Brain microvascular endothelial cell (primary cell): ENCODE measurements at regions not wholly inside any gene's neighbourhood (a gene's known extent, or its start where the extent isn't known, plus 50 kb on each side); places are given as distances from the start of the nearest gene placed in this dataset.

Experiments
- DNase-seq: peaks from one replicate; pipeline ENCODE4 v3.0.0-alpha.2; 2020
- H3K27ac ChIP-seq: fragments of 250-450 bp; sonication (Bioruptor Pico); 2 replicates; pipeline ENCODE4 v1.5.1; 2020; ENCODE audit warnings: mild to moderate bottlenecking, moderate library complexity
- H3K27me3 ChIP-seq: fragments of 250-450 bp; sonication (Bioruptor Pico); replicated peaks from 2 replicates; pipeline ENCODE4 v1.5.1; 2020; ENCODE audit warnings: mild to moderate bottlenecking
- H3K36me3 ChIP-seq: fragments of 250-450 bp; sonication (Bioruptor Pico); replicated peaks from 2 replicates; pipeline ENCODE4 v1.5.1; 2020; ENCODE audit warnings: mild to moderate bottlenecking
- H3K4me3 ChIP-seq: 2 replicates; pipeline ENCODE4 v1.5.1; 2011; ENCODE audit warnings: low read depth, mild to moderate bottlenecking, control low read depth, low read length, moderate library complexity
- CTCF ChIP-seq: IDR thresholded peaks from 2 replicates; pipeline ENCODE4 v1.5.1; 2011; ENCODE audit warnings: low read depth, mild to moderate bottlenecking, moderate library complexity, low read length, control low read depth, inconsistent platforms; ENCODE audit errors: missing control alignments
- in situ Hi-C: cut with HindIII; loops from 2 replicates; pipeline ENCODE4 v1.10.0; 2017; ENCODE audit warnings: low sequenced_read_pairs, low pct_ligation_motif_present

- no peaks in the 10 kb centered on the region for H3K36me3 ChIP-seq
- no peak overlapping the region for H3K4me3 ChIP-seq
- no peak for TF ChIP-seq CTCF
- no peak overlapping the region for H3K27ac ChIP-seq
- H3K27me3 ChIP-seq, result no peaks in the 10 kb centered on the region
- no peak for DNase-seq
- in situ Hi-C loops, result no loop called here
Observed at GRCh38 chr6:106910999-106911949, 63.3 kb downstream of the CD24 start.

GRCh38 chr6:106908386-106908840, 66.1 kb downstream of the CD24 start:
- Histone ChIP-seq H3K27ac (no peak overlapping the region), H3K36me3 (no peaks in the 10 kb centered on the region), H3K27me3 (no peaks in the 10 kb centered on the region), H3K4me3 (no peak overlapping the region)
- TF ChIP-seq CTCF, result no peak
- DNase-seq, result no peak
- in situ Hi-C loops, result no loop called here

- DNase-seq, result no peak
- in situ Hi-C loops, result no loop called here
- H3K27ac ChIP-seq, result no peak overlapping the region
- H3K4me3 ChIP-seq, result no peak overlapping the region
- TF ChIP-seq CTCF, result no peak
- no peaks in the 10 kb centered on the region for H3K36me3 ChIP-seq
- H3K27me3 ChIP-seq, result no peaks in the 10 kb centered on the region
Observed at GRCh38 chr6:106907754-106908153, 66.8 kb downstream of the CD24 start.

GRCh38 chr6:106906232-106906631, 68.3 kb downstream of the CD24 start:
- no peak for TF ChIP-seq CTCF
- no peak overlapping the region for H3K27ac ChIP-seq
- H3K36me3 ChIP-seq, result no peaks in the 10 kb centered on the region
- in situ Hi-C loops, result no loop called here
- H3K27me3 ChIP-seq, result no peaks in the 10 kb centered on the region
- no peak overlapping the region for H3K4me3 ChIP-seq
- no peak for DNase-seq

- no peak overlapping the region for H3K27ac ChIP-seq
- H3K4me3 ChIP-seq, result no peak overlapping the region
- H3K36me3 ChIP-seq, result no peaks in the 10 kb centered on the region
- H3K27me3 ChIP-seq, result no peaks in the 10 kb centered on the region
- in situ Hi-C loops, result no loop called here
- DNase-seq, result no peak
- no peak for TF ChIP-seq CTCF
Observed at GRCh38 chr6:106903299-106903698, 71.2 kb downstream of the CD24 start.
